GOT3 (cell line): ENCODE measurements at regions not wholly inside any gene's neighbourhood (a gene's known extent, or its start where the extent isn't known, plus 50 kb on each side); places are given as distances from the start of the nearest gene placed in this dataset.

Source experiments
- DNase-seq: peaks from one replicate; lab custom pipeline; 2025; ENCODE audit warnings: mixed read lengths; lab: John Stamatoyannopoulos, UW

DNA sequence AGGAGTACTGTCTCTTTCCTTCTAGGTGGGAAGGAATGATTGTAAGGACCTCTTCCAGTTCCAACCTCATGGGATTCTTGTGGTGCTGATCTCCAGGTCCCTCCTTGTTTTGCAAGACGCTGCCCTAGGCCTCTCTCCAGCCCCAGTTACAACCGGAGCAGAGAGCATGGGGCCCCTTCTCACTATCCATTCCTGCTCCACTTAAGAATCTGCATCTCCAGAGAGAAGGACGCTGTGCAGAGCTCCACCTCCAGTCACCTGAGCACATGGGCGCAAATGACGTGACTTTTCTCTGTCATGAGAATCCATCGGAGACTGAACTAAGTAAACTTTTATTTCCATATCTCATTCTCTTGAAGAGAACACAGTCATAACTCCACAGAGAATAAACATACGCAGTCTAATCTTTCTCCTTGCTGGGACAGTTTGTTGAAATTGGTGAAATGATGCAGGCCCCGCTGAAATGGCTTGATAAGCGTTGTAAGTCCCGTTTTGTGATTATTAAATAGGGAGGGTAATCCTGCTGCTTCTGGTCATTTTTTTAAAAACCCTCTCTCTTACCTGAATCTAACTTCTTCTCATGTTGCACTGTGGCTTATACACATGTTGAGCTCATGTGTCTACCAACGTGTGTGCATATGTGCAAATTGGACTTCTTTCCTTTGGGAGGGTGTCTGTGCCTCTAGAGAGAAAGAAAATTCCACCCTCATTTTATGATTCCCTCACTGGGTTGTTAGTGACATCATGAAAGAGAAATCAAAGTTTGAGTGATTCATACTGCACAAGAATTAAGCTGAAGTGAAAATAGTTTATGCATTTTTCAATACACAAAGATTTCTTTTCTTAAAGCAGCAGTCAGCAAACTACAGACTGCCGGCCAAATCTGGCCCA is 133.2 kb upstream of the TBX20 start:
- DNase-seq = no peak

GRCh38 chr7:35386082-35386815 is 132.3 kb upstream of the TBX20 start:
- DNase-seq = no peak

DNA sequence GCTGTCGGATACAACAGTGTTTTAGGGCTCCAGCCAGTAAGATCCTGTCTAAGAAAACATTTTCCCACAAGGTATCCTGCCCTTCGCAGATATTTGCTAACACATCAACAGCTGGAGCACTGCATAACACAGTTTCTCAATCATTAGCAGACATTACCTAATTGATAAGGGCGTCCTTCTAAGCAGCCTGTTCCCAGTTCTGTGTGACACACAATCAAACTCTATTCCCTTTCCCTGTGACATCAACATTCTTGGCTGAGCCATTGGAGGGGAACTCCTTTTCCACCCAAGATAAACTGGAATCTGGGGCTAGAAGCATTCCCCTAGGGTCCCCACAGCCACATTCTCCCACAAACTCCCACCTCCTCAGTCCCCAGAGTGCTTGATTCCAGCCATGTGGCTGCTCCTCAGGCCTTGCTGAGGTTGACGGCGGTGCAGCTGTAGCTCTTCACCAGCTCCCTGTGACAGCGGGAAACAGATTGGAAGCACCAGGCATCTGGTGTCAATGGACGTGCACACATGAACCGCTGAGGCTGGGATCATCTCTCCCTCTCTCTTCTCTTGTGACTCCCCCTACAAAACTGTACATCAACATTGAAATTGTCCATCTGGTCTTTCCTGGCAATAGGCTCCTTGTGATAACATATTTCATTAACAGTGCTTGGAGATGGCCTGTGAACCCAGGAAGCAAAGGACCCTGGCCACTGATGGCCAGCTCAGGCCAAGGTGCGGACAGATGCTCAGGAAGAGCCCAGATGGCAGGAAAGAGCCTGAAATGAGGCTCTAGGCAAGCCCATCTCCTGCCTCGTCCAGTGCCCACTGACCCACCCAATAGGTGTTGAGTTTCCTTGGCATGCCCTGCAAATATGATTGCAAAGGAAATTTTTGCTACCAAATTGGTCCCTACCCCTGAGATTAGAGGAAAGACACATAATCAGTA is 131.1 kb upstream of the TBX20 start:
- no peak for DNase-seq

GRCh38 chr7:35380739-35381224 is 126.9 kb upstream of the TBX20 start:
- DNase-seq = no peak

DNA sequence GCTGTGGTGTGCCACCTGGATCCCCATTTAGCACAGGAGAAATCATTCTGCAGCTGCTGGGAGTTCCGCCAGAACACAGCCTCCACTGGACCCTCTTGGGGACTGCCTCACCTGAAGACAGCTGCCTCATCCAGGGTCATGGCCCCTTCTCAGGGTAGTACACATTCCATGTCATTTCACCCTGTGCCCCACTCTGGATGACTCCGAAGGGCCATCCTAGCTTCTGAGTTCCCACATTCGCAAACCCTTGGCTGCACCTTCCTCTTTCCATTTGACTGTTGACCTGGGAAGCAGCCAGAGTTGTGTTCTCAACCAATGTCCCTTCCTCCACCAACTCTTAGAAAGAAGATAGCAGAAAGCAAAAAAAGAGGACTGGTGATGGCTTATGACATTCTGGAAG is 125.6 kb upstream of the TBX20 start:
- DNase-seq = no peak

DNA sequence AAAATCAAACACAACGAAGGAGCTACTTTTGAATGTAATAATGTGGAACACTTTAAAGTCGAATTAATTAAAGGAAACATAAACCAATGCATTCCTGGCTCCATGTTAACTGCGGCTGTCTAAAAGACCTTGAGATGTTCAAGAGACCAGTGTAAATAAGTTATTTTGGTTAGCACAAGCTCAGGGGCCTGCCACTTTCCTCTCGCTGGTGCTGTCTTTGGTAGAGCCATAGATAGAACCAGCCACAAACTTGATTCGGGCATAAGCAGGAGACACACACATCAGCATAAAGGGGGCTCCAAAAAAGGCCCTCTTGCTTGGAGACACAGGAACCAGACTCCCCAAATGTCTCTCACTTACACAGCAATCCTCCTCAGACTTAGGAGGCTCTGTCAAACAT is 121.6 kb upstream of the TBX20 start:
- no peak for DNase-seq

DNA sequence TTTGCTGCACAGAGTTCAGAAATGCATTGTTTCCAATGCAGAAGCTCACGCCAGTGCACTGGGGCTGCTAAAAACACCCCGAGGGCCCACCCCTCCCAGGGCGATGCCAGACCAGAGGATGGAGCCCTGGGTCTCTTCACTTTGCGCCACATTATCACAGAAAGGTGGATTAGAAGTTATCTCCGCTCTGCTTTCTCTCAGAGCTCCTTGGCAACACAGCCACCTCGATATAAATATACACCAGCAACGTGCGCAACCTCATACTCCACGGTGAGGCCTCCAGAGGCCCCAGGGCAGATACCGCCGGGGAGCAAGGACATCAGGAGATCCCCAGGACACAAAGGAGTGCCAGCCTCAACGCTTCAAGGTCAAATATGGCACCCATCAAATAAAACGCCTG is 121.0 kb upstream of the TBX20 start:
- DNase-seq = no peak

GRCh38 chr7:35371221-35371620 is 117.3 kb upstream of the TBX20 start:
- DNase-seq = no peak

DNA sequence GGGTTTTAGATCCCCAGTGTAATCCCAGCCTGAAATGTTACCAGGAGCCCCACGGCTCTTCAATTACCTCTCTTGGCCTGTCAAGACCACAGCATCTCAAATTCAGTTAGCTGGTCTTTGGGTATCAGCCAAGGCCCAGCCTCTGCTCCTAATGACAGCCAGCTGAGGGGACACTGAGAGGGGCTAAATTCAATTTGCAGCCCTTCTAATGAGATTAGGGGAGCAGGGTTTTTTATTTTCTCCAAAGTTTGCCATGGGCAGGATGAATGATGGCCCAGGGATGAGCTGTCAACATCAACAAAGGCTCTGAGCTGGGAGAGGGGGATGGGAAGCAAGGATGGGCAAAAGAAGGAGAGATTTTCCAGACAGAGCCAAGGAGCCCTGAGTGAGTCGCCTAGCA is 116.8 kb upstream of the TBX20 start:
- DNase-seq = no peak

DNA sequence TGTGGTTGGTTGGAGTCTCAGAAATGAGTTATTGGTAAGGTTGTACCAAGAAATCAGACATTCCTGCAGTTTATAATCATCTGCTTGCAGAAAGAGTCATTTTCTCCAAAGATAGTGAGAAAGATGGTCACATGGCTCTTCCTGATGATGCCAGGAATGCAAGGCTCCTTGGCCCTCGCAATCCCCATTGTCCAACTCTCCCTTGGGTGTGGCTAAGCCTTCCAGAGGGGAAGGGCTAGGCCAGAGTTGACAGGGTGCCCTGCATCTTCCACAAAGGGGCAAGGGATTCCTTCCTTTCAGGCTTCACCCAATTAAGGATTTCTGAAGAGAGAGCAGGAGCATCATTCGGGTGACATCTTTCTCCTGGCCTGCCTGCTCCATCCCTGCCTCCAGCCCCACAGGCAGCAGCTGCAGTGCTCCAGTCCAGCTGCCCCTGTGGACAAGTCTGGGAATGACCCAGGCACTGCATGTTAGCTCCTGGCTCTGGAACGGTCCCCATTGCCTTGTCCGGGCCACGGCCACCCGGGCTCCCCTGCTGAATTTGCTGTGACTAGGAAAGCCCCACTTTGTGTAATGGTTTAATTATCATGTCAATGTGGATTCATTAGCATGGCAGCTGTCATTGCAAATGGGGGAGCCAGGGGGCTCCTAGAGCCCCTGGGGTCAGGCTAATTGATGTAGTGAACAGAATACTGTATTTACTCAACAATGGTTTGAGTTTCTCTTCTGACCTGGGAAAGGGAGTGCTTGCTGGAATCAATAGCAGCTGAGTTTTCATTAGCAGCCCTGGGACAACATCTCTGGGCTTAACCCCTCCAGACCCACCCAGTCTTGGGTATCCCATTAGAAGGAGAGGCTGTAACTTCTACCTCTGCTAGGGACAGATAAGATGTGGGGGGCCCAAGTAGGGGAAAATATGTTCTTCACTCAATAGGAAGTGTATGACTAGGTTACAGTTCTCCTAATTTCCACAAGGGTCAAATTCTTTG is 112.6 kb upstream of the TBX20 start:
- no peak for DNase-seq

GRCh38 chr7:35365523-35365922 is 111.6 kb upstream of the TBX20 start:
- DNase-seq = no peak

DNA sequence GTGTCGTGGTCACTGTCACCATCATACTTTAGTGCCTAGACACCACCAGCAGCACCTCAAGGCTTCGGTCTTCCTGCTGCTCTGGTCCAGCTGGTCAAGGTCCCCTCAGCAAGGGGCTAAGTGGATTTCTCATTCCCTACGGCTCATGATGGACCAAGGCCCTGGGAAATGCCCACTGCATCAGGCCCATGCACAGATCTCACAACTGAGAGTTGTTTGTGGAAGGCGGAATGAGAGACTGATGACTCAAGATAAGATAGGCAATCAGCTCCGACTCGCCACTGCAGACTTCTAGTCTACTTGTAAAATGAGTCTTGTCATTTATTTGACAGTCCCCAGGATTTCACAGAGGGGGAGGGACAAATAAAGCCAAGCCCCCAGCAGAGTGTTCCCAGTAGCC is 108.4 kb upstream of the TBX20 start:
- DNase-seq = no peak

- no peak for DNase-seq
Observed at GRCh38 chr7:35359423-35359822, 105.5 kb upstream of the TBX20 start.

- DNase-seq = no peak
Observed at GRCh38 chr7:35356495-35356894, 102.6 kb upstream of the TBX20 start.

- no peak for DNase-seq
Observed at GRCh38 chr7:35355911-35356310, 102.0 kb upstream of the TBX20 start.

DNA sequence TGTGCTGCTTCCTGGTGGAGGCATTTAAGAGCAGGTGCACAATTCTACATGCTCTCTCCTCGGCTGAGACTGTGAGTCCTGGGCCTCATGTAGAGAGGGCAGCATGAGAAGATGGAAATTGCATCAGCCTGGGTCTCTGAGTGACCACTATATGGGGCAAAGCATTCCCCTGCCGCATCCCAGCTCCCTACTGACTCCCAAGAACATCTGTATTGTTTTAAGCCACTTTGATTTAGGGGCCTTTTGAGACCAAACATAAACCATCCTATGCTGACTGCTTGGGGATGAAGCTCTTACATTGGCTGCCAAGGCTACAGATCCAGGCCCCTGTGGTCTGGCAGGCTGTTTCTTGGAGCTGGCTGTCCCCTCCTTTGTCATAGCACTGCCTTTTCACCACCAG is 101.3 kb upstream of the TBX20 start:
- no peak for DNase-seq

- DNase-seq = no peak
Observed at GRCh38 chr7:35353481-35353880, 99.6 kb upstream of the TBX20 start.

- no peak for DNase-seq
Observed at GRCh38 chr7:35351466-35351865, 97.6 kb upstream of the TBX20 start.

DNA sequence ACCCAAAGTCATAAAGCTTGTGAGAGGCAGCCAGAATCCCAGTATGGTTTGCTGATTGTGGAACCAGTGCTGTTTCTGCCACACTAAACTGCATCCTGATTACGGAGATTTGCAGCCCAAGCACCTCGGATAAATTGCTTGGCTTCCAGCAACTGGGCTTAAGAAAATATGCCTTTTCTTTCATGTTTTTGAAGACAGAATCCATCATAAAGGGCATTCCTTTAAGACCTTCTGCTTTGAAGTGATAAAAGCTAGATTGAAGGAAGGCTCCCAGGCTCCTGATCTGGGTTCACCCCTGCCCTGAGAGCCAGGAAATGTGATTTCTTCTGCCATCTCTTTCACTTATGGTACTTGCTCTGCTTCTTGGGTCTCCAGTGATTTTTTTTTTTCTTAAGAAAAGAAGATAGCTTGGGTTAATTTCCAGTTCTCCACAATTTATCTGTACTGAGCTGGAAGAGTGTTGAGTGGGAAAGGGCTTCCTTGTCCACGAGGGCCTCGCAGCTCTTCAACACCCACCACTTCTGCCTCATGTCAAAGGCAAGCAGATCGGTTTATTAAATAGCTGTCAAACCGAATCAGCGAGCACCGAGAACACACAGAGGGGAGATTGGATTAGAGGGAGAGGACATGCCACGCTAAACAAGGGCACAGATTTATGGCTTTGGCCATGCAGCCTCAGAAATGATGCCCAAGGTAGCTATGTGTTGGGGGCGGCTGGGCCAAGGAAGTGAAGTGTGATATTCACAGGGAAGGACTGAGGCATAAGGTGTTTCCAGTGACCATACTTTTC is 94.9 kb upstream of the TBX20 start:
- DNase-seq = no peak

GRCh38 chr7:35342786-35343185 is 88.9 kb upstream of the TBX20 start:
- no peak for DNase-seq
